Fibroblast of pulmonary artery (primary cell): ENCODE measurements at regions not wholly inside any gene's neighbourhood (a gene's known extent, or its start where the extent isn't known, plus 50 kb on each side); places are given as distances from the start of the nearest gene placed in this dataset.

ENCODE experiments used
- DNase-seq: peaks from one replicate; pipeline ENCODE4 v3.0.0-alpha.2; 2010; ENCODE audit warnings: low read depth
- H3K4me3 ChIP-seq: replicated peaks from 2 replicates; pipeline ENCODE4 v1.5.1; 2011; ENCODE audit warnings: low read depth, mild to moderate bottlenecking, control low read depth, low read length, moderate library complexity
- CTCF ChIP-seq: IDR thresholded peaks from 2 replicates; pipeline ENCODE4 v1.5.1; 2011; ENCODE audit warnings: mild to moderate bottlenecking, control low read depth, low read length, inconsistent platforms; ENCODE audit errors: missing control alignments

GRCh38 chr2:145987793-145988192 lies 1467.9 kb upstream of the ZEB2 start:
- no peak overlapping the region for H3K4me3 ChIP-seq
- DNase-seq: peak; percentile 21
- TF ChIP-seq CTCF: no peak

- DNase-seq: peak; percentile 35
- TF ChIP-seq CTCF: no peak
- H3K4me3 ChIP-seq: no peak overlapping the region
Measured at GRCh38 chr2:145985517-145985916, 1465.6 kb upstream of the ZEB2 start.

- DNase-seq: peak; percentile 90
- TF ChIP-seq CTCF: no peak
- H3K4me3 ChIP-seq: no peak overlapping the region
Measured at GRCh38 chr2:145984580-145984979, 1464.7 kb upstream of the ZEB2 start.

- H3K4me3 ChIP-seq: no peak overlapping the region
- DNase-seq: no peak
- no peak for TF ChIP-seq CTCF
Measured at GRCh38 chr2:145980318-145980717, 1460.4 kb upstream of the ZEB2 start.

- no peak for DNase-seq
- no peak overlapping the region for H3K4me3 ChIP-seq
- no peak for TF ChIP-seq CTCF
Measured at GRCh38 chr2:145975406-145975805, 1455.5 kb upstream of the ZEB2 start.

GRCh38 chr2:145961846-145962245 lies 1441.9 kb upstream of the ZEB2 start:
- no peak for TF ChIP-seq CTCF
- DNase-seq: peak; percentile 14

GRCh38 chr2:145960479-145961163 lies 1440.7 kb upstream of the ZEB2 start:
- no peak overlapping the region for H3K4me3 ChIP-seq
- TF ChIP-seq CTCF: no peak
- no peak for DNase-seq

More at GRCh38 chr2:145961846-145962245, 1441.9 kb upstream of the ZEB2 start:
- no peak overlapping the region for H3K4me3 ChIP-seq
